IMR-90 (cell line): ENCODE measurements at regions not wholly inside any gene's neighbourhood (a gene's known extent, or its start where the extent isn't known, plus 50 kb on each side); places are given as distances from the start of the nearest gene placed in this dataset.

Experiments used
- ATAC-seq: fragments of 200-7000 bp; cut with Tn5 transposase; 2 replicates; pipeline ENCODE4 v1.9.1; 2020; ENCODE audit warnings: low read depth, mild to moderate bottlenecking, moderate library complexity
- BruUV-seq: library from RNA; stranded (reverse); fragments of 400-500 nt; replicated peaks from 2 replicates; lab custom pipeline; 2021; lab: Mats Ljungman, UMichigan
- CTCF ChIA-PET: fragments of 300-600 bp; formaldehyde crosslinking; extraction: SDS; loops from one replicate; lab custom pipeline; 2021; ENCODE audit warnings: antibody characterized with exemption; lab: Yijun Ruan, JAX
- POLR2A ChIA-PET: fragments of 300-600 bp; sonication (Branson Sonifier 250); formaldehyde crosslinking; loops from one replicate; lab custom pipeline; 2022; ENCODE audit warnings: antibody characterized with exemption; ENCODE audit not compliant: unreplicated experiment; lab: Charles Lee
- DNase-seq: peaks from one replicate; pipeline ENCODE4 v3.0.0; 2013
- H2AFZ ChIP-seq: replicated peaks from 2 replicates; pipeline ENCODE3; 2013; ENCODE audit warnings: low read length, mild to moderate bottlenecking; ENCODE audit not compliant: poor library complexity
- H2AK5ac ChIP-seq: 2 replicates; pipeline ENCODE4 v1.6.1; 2013; ENCODE audit warnings: low read depth, low read length, inconsistent platforms
- H2AK9ac ChIP-seq: replicated peaks from 2 replicates; pipeline ENCODE3; 2013; ENCODE audit warnings: mild to moderate bottlenecking, low read depth, low read length, moderate library complexity; ENCODE audit not compliant: poor library complexity
- H2BK120ac ChIP-seq: 2 replicates; pipeline ENCODE4 v1.6.1; 2013; ENCODE audit warnings: low read depth, low read length, inconsistent platforms
- H2BK15ac ChIP-seq: 3 replicates; pipeline ENCODE4 v1.6.1; 2013; ENCODE audit warnings: low read depth, low read length, inconsistent platforms
- H2BK20ac ChIP-seq: 2 replicates; pipeline ENCODE4 v1.6.1; 2013; ENCODE audit warnings: low read depth, mild to moderate bottlenecking, inconsistent platforms, low read length, moderate library complexity
- H2BK5ac ChIP-seq: 2 replicates; pipeline ENCODE4 v1.6.1; 2013; ENCODE audit warnings: mild to moderate bottlenecking, low read depth, low read length, inconsistent platforms; ENCODE audit not compliant: poor library complexity, severe bottlenecking
- H3K14ac ChIP-seq: replicated peaks from 2 replicates; pipeline ENCODE4 v1.6.1; 2013; ENCODE audit warnings: low read depth, low read length, inconsistent platforms
- H3K18ac ChIP-seq: 2 replicates; pipeline ENCODE4 v1.6.1; 2013; ENCODE audit warnings: low read depth, low read length, control low read depth
- H3K23ac ChIP-seq: 2 replicates; pipeline ENCODE4 v1.6.1; 2013; ENCODE audit warnings: low read depth, low read length, inconsistent platforms
- H3K27ac ChIP-seq: 2 replicates; pipeline ENCODE4 v1.5.1; 2013; ENCODE audit warnings: mild to moderate bottlenecking, control low read depth, low read length; ENCODE audit not compliant: insufficient read depth
- H3K27me3 ChIP-seq: 2 replicates; pipeline ENCODE4 v1.6.1; 2013; ENCODE audit warnings: low read length; ENCODE audit not compliant: control insufficient read depth, insufficient read depth
- H3K36me3 ChIP-seq: 2 replicates; pipeline ENCODE4 v1.6.1; 2013; ENCODE audit warnings: low read length, mixed read lengths; ENCODE audit not compliant: control insufficient read depth, insufficient read depth
- H3K4ac ChIP-seq: 2 replicates; pipeline ENCODE4 v1.6.1; 2013; ENCODE audit warnings: low read depth, low read length, inconsistent platforms
- H3K4me1 ChIP-seq: 2 replicates; pipeline ENCODE4 v1.6.1; 2013; ENCODE audit warnings: low read length, mixed read lengths; ENCODE audit not compliant: control insufficient read depth, insufficient read depth
- H3K4me2 ChIP-seq: 2 replicates; pipeline ENCODE4 v1.6.1; 2013; ENCODE audit warnings: low read depth, mild to moderate bottlenecking, control low read depth, low read length, moderate library complexity
- H3K4me3 ChIP-seq: 2 replicates; pipeline ENCODE4 v1.5.1; 2013; ENCODE audit warnings: low read depth, mild to moderate bottlenecking, control low read depth, low read length, moderate library complexity; ENCODE audit not compliant: insufficient read depth
- H3K56ac ChIP-seq: 2 replicates; pipeline ENCODE4 v1.6.1; 2013; ENCODE audit warnings: low read length, inconsistent platforms; ENCODE audit not compliant: insufficient read depth; ENCODE audit errors: extremely low read depth
- H3K79me1 ChIP-seq, 2 experiments: 2 replicates each; pipeline ENCODE4 v1.6.1; 2013; ENCODE audit warnings: low read length in 2 of 2, inconsistent platforms in 1 of 2, low read depth in 1 of 2
- H3K9ac ChIP-seq: 2 replicates; pipeline ENCODE4 v1.6.1; 2013; ENCODE audit warnings: low read depth, low read length, control low read depth
- H3K9me1 ChIP-seq: 2 replicates; pipeline ENCODE4 v1.6.1; 2013; ENCODE audit warnings: low read length, inconsistent platforms; ENCODE audit not compliant: insufficient read depth
- H3K9me3 ChIP-seq: 2 replicates; pipeline ENCODE4 v1.6.1; 2013; ENCODE audit warnings: low read length; ENCODE audit not compliant: control insufficient read depth, insufficient read depth
- H4K20me1 ChIP-seq: 2 replicates; pipeline ENCODE4 v1.6.1; 2013; ENCODE audit warnings: low read length, inconsistent platforms; ENCODE audit not compliant: insufficient read depth
- H4K5ac ChIP-seq: 2 replicates; pipeline ENCODE4 v1.6.1; 2013; ENCODE audit warnings: mild to moderate bottlenecking, low read depth, low read length, control low read depth
- H4K8ac ChIP-seq, 2 experiments: 2 replicates each; pipeline ENCODE4 v1.6.1; 2013; ENCODE audit warnings: low read depth in 2 of 2, low read length in 2 of 2, control low read depth in 1 of 2, inconsistent platforms in 1 of 2
- H4K91ac ChIP-seq: 2 replicates; pipeline ENCODE4 v1.6.1; 2013; ENCODE audit warnings: low read depth, low read length, inconsistent platforms; ENCODE audit not compliant: insufficient read depth
- CEBPB ChIP-seq: IDR thresholded peaks from 2 replicates; pipeline ENCODE4 v1.6.1; 2012; ENCODE audit warnings: low read depth, low read length, improper control_type of control experiment
- ELK1 ChIP-seq: fragments of 150-350 bp; IDR thresholded peaks from 2 replicates; pipeline ENCODE4 v1.6.1; 2016; ENCODE audit warnings: low read depth, mild to moderate bottlenecking, low read length, moderate library complexity, borderline replicate concordance
- POLR2A ChIP-seq: IDR thresholded peaks from 2 replicates; pipeline ENCODE4 v1.6.1; 2012; ENCODE audit warnings: mild to moderate bottlenecking, low read depth, low read length
- WGBS, 2 experiments: methylation state at CpG; one replicate each; pipeline versions ENCODE4 v1.1.5 to v1.1.7; 2013; ENCODE audit warnings: missing lambda C conversion rate in 2 of 2; ENCODE audit not compliant: insufficient read length in 1 of 2; ENCODE audit errors: extremely low coverage in 2 of 2; 5-methylcytosine and 5-hydroxymethylcytosine counted together
- dilution Hi-C: fragments of 300-500 bp; cut with HindIII; formaldehyde crosslinking; loops from one replicate; pipeline ENCODE4 v1.14.3; 2018; ENCODE audit warnings: low sequenced_read_pairs; ENCODE audit not compliant: unreplicated experiment
- in situ Hi-C: fragments of 300-500 bp; cut with MboI; formaldehyde crosslinking; loops from 3 replicates; pipeline ENCODE4 v1.14.3; 2019; ENCODE audit warnings: low sequenced_read_pairs, inconsistent platforms, mixed read lengths
- intact Hi-C: fragments of 100-400 bp; cut with micrococcal nuclease; formaldehyde crosslinking; loops from 2 replicates; pipeline ENCODE4 v1.10.0; 2022

- no peaks in the 10 kb centered on the region for H3K9me1 ChIP-seq
- H3K79me1 ChIP-seq = no peaks in the 10 kb centered on the region
- no peaks in the 10 kb centered on the region for H4K20me1 ChIP-seq
- H4K8ac ChIP-seq = no peak overlapping the region
- H3K4me3 ChIP-seq = no peak overlapping the region
- in situ Hi-C loops (no loop called here), dilution Hi-C loops (no loop called here), intact Hi-C loops (no loop called here)
- TF ChIP-seq ELK1 (no peak), CEBPB (no peak), POLR2A (no peak)
- H4K5ac ChIP-seq = no peak overlapping the region
- ATAC-seq (no peak), DNase-seq (no peak)
- H4K91ac ChIP-seq = no peak overlapping the region
- no peak overlapping the region for H2AK9ac ChIP-seq
- no peak overlapping the region for H3K27ac ChIP-seq
- no peak overlapping the region for H2AK5ac ChIP-seq
- no peak overlapping the region for H2BK120ac ChIP-seq
- no peak overlapping the region for H3K56ac ChIP-seq
- H3K4me2 ChIP-seq = no peak overlapping the region
- H2AFZ ChIP-seq = no peak overlapping the region
- ChIA-PET POLR2A (no interaction called here), CTCF (no interaction called here)
- no peak overlapping the region for H3K18ac ChIP-seq
- no CpG with 5 or more reads among the region's 2 CpGs for WGBS, 2 experiments
- H3K23ac ChIP-seq = no peak overlapping the region
- H3K4me1 ChIP-seq = peaks cover 6% of the 10 kb centered on the region
- H2BK20ac ChIP-seq = no peak overlapping the region
- no peak overlapping the region for H3K9ac ChIP-seq
- no peak overlapping the region for H3K4ac ChIP-seq
- no peaks in the 10 kb centered on the region for H3K27me3 ChIP-seq
- BruUV-seq = no TSS peak
- H2BK15ac ChIP-seq = no peak overlapping the region
- H2BK5ac ChIP-seq = no peak overlapping the region
- no peaks in the 10 kb centered on the region for H3K36me3 ChIP-seq
- H3K14ac ChIP-seq = no peak overlapping the region
- peaks cover 2% of the 10 kb centered on the region for H3K9me3 ChIP-seq
These were observed 130.9 kb upstream of the LYPLAL1 start for GRCh38 chr1:219042769-219043168.
